Cardiac fibroblast (primary cell): ENCODE measurements at regions not wholly inside any gene's neighbourhood (a gene's known extent, or its start where the extent isn't known, plus 50 kb on each side); places are given as distances from the start of the nearest gene placed in this dataset.
A peak's percentile ranks its signal among the peaks of the same experiment; 100 is the strongest.

Experiments
- DNase-seq, 2 donors: peaks; one replicate each; pipeline versions ENCODE4 v3.0.0 to v3.0.0-alpha.2; 2010; ENCODE audit warnings: low read depth in 2 of 2
- H3K4me3 ChIP-seq, 2 donors: replicated peaks in 1 of 2; 1 replicate in 1 of 2; 2 replicates in 1 of 2; pipeline ENCODE4 v1.5.1; 2011; ENCODE audit warnings: low read depth in 2 of 2, low read length in 2 of 2, mild to moderate bottlenecking in 2 of 2, moderate library complexity in 1 of 2
- CTCF ChIP-seq: IDR thresholded peaks from one replicate; pipeline ENCODE4 v1.5.1; 2011; ENCODE audit warnings: low read depth, mild to moderate bottlenecking, low read length, inconsistent platforms

- DNase-seq = no peak
- no peak for TF ChIP-seq CTCF
- H3K4me3 ChIP-seq = no peak overlapping the region
Observed at GRCh38 chr13:86579662-86580061, 780.4 kb upstream of the SLITRK6 start.

GRCh38 chr13:86581706-86582105, 782.5 kb upstream of the SLITRK6 start:
- TF ChIP-seq CTCF = no peak

GRCh38 chr13:86584301-86584700, 785.1 kb upstream of the SLITRK6 start:
- no peak overlapping the region for H3K4me3 ChIP-seq
- DNase-seq = no peak
- TF ChIP-seq CTCF = no peak

More at GRCh38 chr13:86581706-86582105, 782.5 kb upstream of the SLITRK6 start:
- DNase-seq = no peak
- H3K4me3 ChIP-seq = no peak overlapping the region

- H3K4me3 ChIP-seq = no peak overlapping the region
- TF ChIP-seq CTCF = no peak
- peak in 1 of 2 donors; percentile 89 for DNase-seq
Observed at GRCh38 chr13:86585835-86586234, 786.6 kb upstream of the SLITRK6 start.

GRCh38 chr13:86591862-86592261, 792.6 kb upstream of the SLITRK6 start:
- TF ChIP-seq CTCF = no peak
- DNase-seq = peak in 1 of 2 donors; percentile 35
- H3K4me3 ChIP-seq = no peak overlapping the region

GRCh38 chr13:86601351-86601750, 802.1 kb upstream of the SLITRK6 start:
- no peak overlapping the region for H3K4me3 ChIP-seq
- no peak for TF ChIP-seq CTCF
- DNase-seq = no peak

GRCh38 chr13:86606264-86606663, 807.0 kb upstream of the SLITRK6 start:
- no peak for TF ChIP-seq CTCF
- DNase-seq = no peak
- no peak overlapping the region for H3K4me3 ChIP-seq
